ENCODE measurements at regions not wholly inside any gene's neighbourhood (a gene's known extent, or its start where the extent isn't known, plus 50 kb on each side); places are given as distances from the start of the nearest gene placed in this dataset.

- ChIA-PET CTCF (interaction anchor here (0.9 to 16.2 kb wide), 6 partner anchors 13 to 1071 kb away, joined by 3 to 256 read pairs (median 4); no protein-coding TSS in a partner anchor), POLR2A (no interaction called here)
- no peak for TF ChIP-seq CTCF (IDR thresholded peaks at IDR 0.05; ENCODE audit: control extremely low read depth, extremely low read depth, low read depth, missing control alignments)
- DNase-seq (ENCODE audit: extremely low spot score): no peak
Measured at GRCh38 chr11:32178692-32179091, 87.8 kb downstream of the RCN1 start.

- POLR2A ChIA-PET: no interaction called here
- CTCF ChIA-PET: interaction anchor here (1.5 to 16.2 kb wide), 4 partner anchors 7 to 1076 kb away, joined by 3 to 256 read pairs (median 22); no protein-coding TSS in a partner anchor
- no peak for DNase-seq (ENCODE audit: extremely low spot score)
- TF ChIP-seq CTCF (IDR thresholded peaks at IDR 0.05; ENCODE audit: control extremely low read depth, extremely low read depth, low read depth, missing control alignments): no peak
Measured at GRCh38 chr11:32183512-32183911, 92.6 kb downstream of the RCN1 start.

GRCh38 chr11:32184041-32184722 is 93.3 kb downstream of the RCN1 start:
- CTCF ChIA-PET: interaction anchor here (1.1 to 16.2 kb wide), 6 partner anchors 8 to 1077 kb away, joined by 3 to 256 read pairs (median 6); no protein-coding TSS in a partner anchor
- DNase-seq (ENCODE audit: extremely low spot score): no peak
- POLR2A ChIA-PET: no interaction called here
- no peak for TF ChIP-seq CTCF (IDR thresholded peaks at IDR 0.05; ENCODE audit: control extremely low read depth, extremely low read depth, low read depth, missing control alignments)

GRCh38 chr11:32184723-32185376 is 94.0 kb downstream of the RCN1 start:
- POLR2A ChIA-PET: no interaction called here
- TF ChIP-seq CTCF (IDR thresholded peaks at IDR 0.05; ENCODE audit: control extremely low read depth, extremely low read depth, low read depth, missing control alignments): no peak
- CTCF ChIA-PET: interaction anchor here (1.1 to 16.2 kb wide), 5 partner anchors 8 to 1078 kb away, joined by 4 to 256 read pairs (median 7); no protein-coding TSS in a partner anchor
- peak; percentile 45 for DNase-seq (ENCODE audit: extremely low spot score)

GRCh38 chr11:32186118-32186517 is 95.2 kb downstream of the RCN1 start:
- POLR2A ChIA-PET: no interaction called here
- no peak for TF ChIP-seq CTCF (IDR thresholded peaks at IDR 0.05; ENCODE audit: control extremely low read depth, extremely low read depth, low read depth, missing control alignments)
- no peak for DNase-seq (ENCODE audit: extremely low spot score)
- CTCF ChIA-PET: interaction anchor here (1.2 to 6.0 kb wide), 2 partner anchors 9 to 133 kb away, joined by 3 to 39 read pairs; no protein-coding TSS in a partner anchor

- CTCF ChIA-PET: interaction anchor here (6.0 kb wide), 1 partner anchor 10 kb away, joined by 39 read pairs; no protein-coding TSS in a partner anchor
- TF ChIP-seq CTCF (IDR thresholded peaks at IDR 0.05; ENCODE audit: control extremely low read depth, extremely low read depth, low read depth, missing control alignments): no peak
- POLR2A ChIA-PET: no interaction called here
- DNase-seq (ENCODE audit: extremely low spot score): no peak
Measured at GRCh38 chr11:32187111-32187510, 96.2 kb downstream of the RCN1 start.
